GM23338 (cell line): ENCODE measurements at regions not wholly inside any gene's neighbourhood (a gene's known extent, or its start where the extent isn't known, plus 50 kb on each side); places are given as distances from the start of the nearest gene placed in this dataset.

Source experiments
- ATAC-seq: fragments of 200-7000 bp; cut with Tn5 transposase; 3 replicates; pipeline ENCODE4 v1.9.1; 2020
- DNase-seq: peaks from one replicate; pipeline ENCODE4 v3.0.0-alpha.2; 2015; ENCODE audit warnings: low spot score
- H2AFZ ChIP-seq: fragments of 200-600 bp; sonication (generic); 2 replicates; pipeline ENCODE4 v1.8.0; 2016; ENCODE audit warnings: antibody characterized with exemption, mild to moderate bottlenecking, moderate library complexity
- H3F3A ChIP-seq: fragments of 200-600 bp; sonication (generic); replicated peaks from 2 replicates; pipeline ENCODE4 v1.8.0; 2017; ENCODE audit warnings: antibody characterized with exemption, mixed run types, low read depth
- H3K27ac ChIP-seq: fragments of 200-600 bp; sonication (generic); 2 replicates; pipeline ENCODE4 v1.6.1; 2016; ENCODE audit warnings: low read depth
- H3K27me3 ChIP-seq: fragments of 200-600 bp; sonication (generic); 2 replicates; pipeline ENCODE4 v1.8.0; 2016; ENCODE audit warnings: mild to moderate bottlenecking, mixed run types, moderate library complexity; ENCODE audit not compliant: insufficient read depth
- H3K36me3 ChIP-seq: fragments of 200-600 bp; sonication (generic); 2 replicates; pipeline ENCODE4 v1.8.0; 2016; ENCODE audit warnings: mild to moderate bottlenecking; ENCODE audit not compliant: insufficient read depth
- H3K4me1 ChIP-seq: fragments of 200-600 bp; sonication (generic); 2 replicates; pipeline ENCODE4 v1.8.0; 2016; ENCODE audit warnings: mild to moderate bottlenecking, moderate library complexity; ENCODE audit not compliant: insufficient read depth
- H3K4me2 ChIP-seq: fragments of 200-600 bp; sonication (generic); 2 replicates; pipeline ENCODE4 v1.7.1; 2017; ENCODE audit warnings: mixed run types
- H3K4me3 ChIP-seq: fragments of 200-600 bp; sonication (generic); 2 replicates; pipeline ENCODE4 v1.6.1; 2016; ENCODE audit warnings: mixed run types
- H3K79me2 ChIP-seq: fragments of 200-600 bp; sonication (generic); replicated peaks from 2 replicates; pipeline ENCODE4 v1.8.0; 2017; ENCODE audit warnings: mild to moderate bottlenecking; ENCODE audit not compliant: insufficient read depth
- H3K9me2 ChIP-seq: fragments of 200-600 bp; sonication (generic); 2 replicates; pipeline ENCODE4 v1.8.0; 2017; ENCODE audit not compliant: insufficient read depth
- H4K20me1 ChIP-seq: fragments of 200-600 bp; sonication (generic); replicated peaks from 2 replicates; pipeline ENCODE4 v1.8.0; 2017; ENCODE audit warnings: mild to moderate bottlenecking; ENCODE audit not compliant: insufficient read depth
- H3K27ac Mint-ChIP-seq: 2 replicates; pipeline ENCODE4 v1.8.0; 2020; ENCODE audit warnings: inconsistent platforms, mild to moderate bottlenecking, moderate library complexity, mixed read lengths
- H3K27me3 Mint-ChIP-seq: 3 replicates; pipeline ENCODE4 v1.8.0; 2022; ENCODE audit warnings: low read depth, mild to moderate bottlenecking, moderate library complexity, mixed read lengths, inconsistent platforms; ENCODE audit not compliant: insufficient read depth, poor library complexity
- H3K36me3 Mint-ChIP-seq: 3 replicates; pipeline ENCODE4 v1.8.0; 2021; ENCODE audit warnings: low read depth, mild to moderate bottlenecking, inconsistent platforms, moderate library complexity, mixed read lengths
- H3K4me1 Mint-ChIP-seq: 3 replicates; pipeline ENCODE4 v1.8.0; 2020; ENCODE audit warnings: mild to moderate bottlenecking, inconsistent platforms, mixed read lengths
- H3K4me3 Mint-ChIP-seq: 3 replicates; pipeline ENCODE4 v1.8.0; 2021; ENCODE audit warnings: moderate library complexity, mild to moderate bottlenecking, inconsistent platforms, mixed read lengths
- H3K9me3 Mint-ChIP-seq: 3 replicates; pipeline ENCODE4 v1.8.0; 2020; ENCODE audit warnings: moderate library complexity, mild to moderate bottlenecking, inconsistent platforms, mixed read lengths
- EZH2 ChIP-seq: fragments of 200-600 bp; sonication (generic); IDR thresholded peaks from one replicate; pipeline ENCODE4 v1.8.0; 2017; ENCODE audit warnings: antibody characterized with exemption, mild to moderate bottlenecking, low read depth; ENCODE audit not compliant: unreplicated experiment
- NANOG ChIP-seq: IDR thresholded peaks from 2 replicates; pipeline ENCODE4 v1.6.1; 2016; ENCODE audit warnings: antibody characterized with exemption, borderline replicate concordance
- REST ChIP-seq: IDR thresholded peaks from one replicate; pipeline ENCODE4 v1.6.1; 2018; ENCODE audit warnings: antibody characterized with exemption; ENCODE audit not compliant: unreplicated experiment
- STAT1 ChIP-seq: IDR thresholded peaks from one replicate; pipeline ENCODE4 v1.6.1; 2016; ENCODE audit warnings: antibody characterized with exemption; ENCODE audit not compliant: unreplicated experiment
- ZNF331 ChIP-seq: fragments of 250-450 bp; sonication (Bioruptor Pico); IDR thresholded peaks from 2 replicates; pipeline ENCODE4 v1.5.0; 2020; ENCODE audit warnings: low read depth, mild to moderate bottlenecking, moderate library complexity
- ZNF462 ChIP-seq: fragments of 250-450 bp; sonication (Bioruptor Pico); IDR thresholded peaks from 2 replicates; pipeline ENCODE4 v1.5.0; 2020; ENCODE audit warnings: mild to moderate bottlenecking, moderate library complexity

GRCh38 chr1:199152676-199153075 lies 513.8 kb downstream of the PTPRC start:
- DNase-seq (peak; percentile 33), ATAC-seq (peak; percentile 41; the same call in 2 of the 3 replicates)
- H2AFZ ChIP-seq = no peak overlapping the region
- Mint-ChIP-seq H3K4me3 (no peak overlapping the region), H3K36me3 (no peaks in the 10 kb centered on the region), H3K27me3 (peaks cover 1% of the 10 kb centered on the region), H3K27ac (peak overlapping the region; percentile 6; the same call in 1 of the 2 replicates), H3K9me3 (no peaks in the 10 kb centered on the region), H3K4me1 (peaks cover 21% of the 10 kb centered on the region)
- no peaks in the 10 kb centered on the region for H4K20me1 ChIP-seq
- no peaks in the 10 kb centered on the region for H3K9me2 ChIP-seq
- TF ChIP-seq NANOG (no peak), REST (no peak), STAT1 (no peak), EZH2 (no peak)
- 0 out of 2 replicates have a peak overlapping the region, but pooled peaks have one; percentile 9 for H3K4me3 ChIP-seq
- H3F3A ChIP-seq = no peaks in the 10 kb centered on the region
- H3K36me3 ChIP-seq = no peaks in the 10 kb centered on the region
- H3K27me3 ChIP-seq = no peaks in the 10 kb centered on the region
- H3K4me1 ChIP-seq = peaks cover 23% of the 10 kb centered on the region
- H3K27ac ChIP-seq = no peak overlapping the region
- no peaks in the 10 kb centered on the region for H3K79me2 ChIP-seq
- peak overlapping the region; percentile 39; the same call in 1 of the 2 replicates for H3K4me2 ChIP-seq

GRCh38 chr1:199155166-199156019 lies 516.6 kb downstream of the PTPRC start:
- Mint-ChIP-seq H3K9me3 (no peaks in the 10 kb centered on the region), H3K27ac (no peak overlapping the region), H3K36me3 (no peaks in the 10 kb centered on the region), H3K4me1 (peaks cover 22% of the 10 kb centered on the region), H3K4me3 (no peak overlapping the region), H3K27me3 (peaks cover 1% of the 10 kb centered on the region)
- H3K27ac ChIP-seq = no peak overlapping the region
- no peaks in the 10 kb centered on the region for H3K9me2 ChIP-seq
- H3F3A ChIP-seq = no peaks in the 10 kb centered on the region
- no peak overlapping the region for H3K4me3 ChIP-seq
- H3K27me3 ChIP-seq = no peaks in the 10 kb centered on the region
- no peaks in the 10 kb centered on the region for H3K79me2 ChIP-seq
- H4K20me1 ChIP-seq = no peaks in the 10 kb centered on the region
- no peak for TF ChIP-seq ZNF331 (CRISPR knock-in tag)
- peak; percentile 71 for TF ChIP-seq ZNF462 (CRISPR knock-in tag)
- peaks cover 23% of the 10 kb centered on the region for H3K4me1 ChIP-seq
- ATAC-seq (no peak), DNase-seq (no peak)
- no peak overlapping the region for H2AFZ ChIP-seq
- no peaks in the 10 kb centered on the region for H3K36me3 ChIP-seq
- H3K4me2 ChIP-seq = no peak overlapping the region
